HL-60 (cell line): ENCODE measurements at regions not wholly inside any gene's neighbourhood (a gene's known extent, or its start where the extent isn't known, plus 50 kb on each side); places are given as distances from the start of the nearest gene placed in this dataset.
"Not testable (repeated sequence)": the region's sequence is repeated elsewhere in the genome, so short reads cannot be mapped to it uniquely, and the experiment has no call there.

ENCODE experiments used
- DNase-seq, 2 experiments: peaks; one replicate each; pipeline ENCODE4 v3.0.0-alpha.2; 2010 to 2020; ENCODE audit warnings: low read depth in 1 of 2, low spot score in 1 of 2
- H3K27ac ChIP-seq: fragments of 250-450 bp; sonication (Bioruptor Pico); replicated peaks from 2 replicates; pipeline ENCODE4 v1.5.1; 2020; ENCODE audit warnings: mild to moderate bottlenecking, moderate library complexity
- H3K27me3 ChIP-seq: fragments of 250-450 bp; sonication (Bioruptor Pico); 2 replicates; pipeline ENCODE4 v1.5.1; 2021; ENCODE audit warnings: mild to moderate bottlenecking, moderate library complexity; ENCODE audit not compliant: insufficient read depth, poor library complexity, severe bottlenecking
- H3K4me3 ChIP-seq: replicated peaks from 2 replicates; pipeline ENCODE4 v1.5.1; 2011; ENCODE audit warnings: mild to moderate bottlenecking, control low read depth, low read length; ENCODE audit not compliant: insufficient read depth
- GABPA ChIP-seq: IDR thresholded peaks from 2 replicates; pipeline ENCODE4 v1.6.1; 2012; ENCODE audit warnings: low read depth
- POLR2AphosphoS5 ChIP-seq: IDR thresholded peaks from 2 replicates; pipeline ENCODE4 v1.6.1; 2012; ENCODE audit warnings: low read depth
- SPI1 ChIP-seq: IDR thresholded peaks from 2 replicates; pipeline ENCODE4 v1.6.1; 2012; ENCODE audit warnings: low read depth, mild to moderate bottlenecking, borderline replicate concordance
- TF ChIP-seq, protein P1 (sequence below): IDR thresholded peaks from 2 replicates; pipeline ENCODE4 v1.6.1; 2012; ENCODE audit warnings: low read depth; ENCODE audit not compliant: insufficient replicate concordance
- TF ChIP-seq, protein P2 (sequence below): IDR thresholded peaks from one replicate; pipeline ENCODE4 v1.5.1; 2011; ENCODE audit warnings: low read length, control low read depth, inconsistent platforms; ENCODE audit not compliant: insufficient read depth

DNA sequence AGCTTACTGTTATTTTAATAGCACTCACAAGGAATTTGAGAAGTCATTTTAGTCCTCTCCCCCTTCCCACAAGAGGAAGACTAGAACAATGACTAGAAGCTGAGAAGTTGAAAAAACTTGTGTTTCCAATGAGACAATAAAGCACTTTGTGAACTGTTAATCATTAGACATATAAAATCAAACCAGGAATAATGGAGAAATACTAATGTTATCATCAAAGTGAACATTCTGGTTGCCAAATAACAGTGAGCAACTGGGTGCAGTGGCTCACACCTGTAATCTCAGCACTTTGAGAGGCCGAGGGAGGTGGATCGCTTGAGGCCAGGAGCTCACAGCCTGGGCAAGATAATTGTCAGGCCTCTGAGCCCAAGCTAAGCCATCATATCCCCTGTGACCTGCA lies 54.0 kb upstream of the RASAL2 start:
- TF ChIP-seq GABPA: no peak
- TF ChIP-seq, protein P1, sequence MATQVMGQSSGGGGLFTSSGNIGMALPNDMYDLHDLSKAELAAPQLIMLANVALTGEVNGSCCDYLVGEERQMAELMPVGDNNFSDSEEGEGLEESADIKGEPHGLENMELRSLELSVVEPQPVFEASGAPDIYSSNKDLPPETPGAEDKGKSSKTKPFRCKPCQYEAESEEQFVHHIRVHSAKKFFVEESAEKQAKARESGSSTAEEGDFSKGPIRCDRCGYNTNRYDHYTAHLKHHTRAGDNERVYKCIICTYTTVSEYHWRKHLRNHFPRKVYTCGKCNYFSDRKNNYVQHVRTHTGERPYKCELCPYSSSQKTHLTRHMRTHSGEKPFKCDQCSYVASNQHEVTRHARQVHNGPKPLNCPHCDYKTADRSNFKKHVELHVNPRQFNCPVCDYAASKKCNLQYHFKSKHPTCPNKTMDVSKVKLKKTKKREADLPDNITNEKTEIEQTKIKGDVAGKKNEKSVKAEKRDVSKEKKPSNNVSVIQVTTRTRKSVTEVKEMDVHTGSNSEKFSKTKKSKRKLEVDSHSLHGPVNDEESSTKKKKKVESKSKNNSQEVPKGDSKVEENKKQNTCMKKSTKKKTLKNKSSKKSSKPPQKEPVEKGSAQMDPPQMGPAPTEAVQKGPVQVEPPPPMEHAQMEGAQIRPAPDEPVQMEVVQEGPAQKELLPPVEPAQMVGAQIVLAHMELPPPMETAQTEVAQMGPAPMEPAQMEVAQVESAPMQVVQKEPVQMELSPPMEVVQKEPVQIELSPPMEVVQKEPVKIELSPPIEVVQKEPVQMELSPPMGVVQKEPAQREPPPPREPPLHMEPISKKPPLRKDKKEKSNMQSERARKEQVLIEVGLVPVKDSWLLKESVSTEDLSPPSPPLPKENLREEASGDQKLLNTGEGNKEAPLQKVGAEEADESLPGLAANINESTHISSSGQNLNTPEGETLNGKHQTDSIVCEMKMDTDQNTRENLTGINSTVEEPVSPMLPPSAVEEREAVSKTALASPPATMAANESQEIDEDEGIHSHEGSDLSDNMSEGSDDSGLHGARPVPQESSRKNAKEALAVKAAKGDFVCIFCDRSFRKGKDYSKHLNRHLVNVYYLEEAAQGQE: no peak
- TF ChIP-seq POLR2AphosphoS5: no peak
- no peak for TF ChIP-seq SPI1
- TF ChIP-seq, protein P2, sequence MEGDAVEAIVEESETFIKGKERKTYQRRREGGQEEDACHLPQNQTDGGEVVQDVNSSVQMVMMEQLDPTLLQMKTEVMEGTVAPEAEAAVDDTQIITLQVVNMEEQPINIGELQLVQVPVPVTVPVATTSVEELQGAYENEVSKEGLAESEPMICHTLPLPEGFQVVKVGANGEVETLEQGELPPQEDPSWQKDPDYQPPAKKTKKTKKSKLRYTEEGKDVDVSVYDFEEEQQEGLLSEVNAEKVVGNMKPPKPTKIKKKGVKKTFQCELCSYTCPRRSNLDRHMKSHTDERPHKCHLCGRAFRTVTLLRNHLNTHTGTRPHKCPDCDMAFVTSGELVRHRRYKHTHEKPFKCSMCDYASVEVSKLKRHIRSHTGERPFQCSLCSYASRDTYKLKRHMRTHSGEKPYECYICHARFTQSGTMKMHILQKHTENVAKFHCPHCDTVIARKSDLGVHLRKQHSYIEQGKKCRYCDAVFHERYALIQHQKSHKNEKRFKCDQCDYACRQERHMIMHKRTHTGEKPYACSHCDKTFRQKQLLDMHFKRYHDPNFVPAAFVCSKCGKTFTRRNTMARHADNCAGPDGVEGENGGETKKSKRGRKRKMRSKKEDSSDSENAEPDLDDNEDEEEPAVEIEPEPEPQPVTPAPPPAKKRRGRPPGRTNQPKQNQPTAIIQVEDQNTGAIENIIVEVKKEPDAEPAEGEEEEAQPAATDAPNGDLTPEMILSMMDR: no peak
- DNase-seq: no peak
- Histone ChIP-seq H3K27ac (no peak overlapping the region), H3K4me3 (no peak overlapping the region), H3K27me3 (no peaks in the 10 kb centered on the region)

DNA sequence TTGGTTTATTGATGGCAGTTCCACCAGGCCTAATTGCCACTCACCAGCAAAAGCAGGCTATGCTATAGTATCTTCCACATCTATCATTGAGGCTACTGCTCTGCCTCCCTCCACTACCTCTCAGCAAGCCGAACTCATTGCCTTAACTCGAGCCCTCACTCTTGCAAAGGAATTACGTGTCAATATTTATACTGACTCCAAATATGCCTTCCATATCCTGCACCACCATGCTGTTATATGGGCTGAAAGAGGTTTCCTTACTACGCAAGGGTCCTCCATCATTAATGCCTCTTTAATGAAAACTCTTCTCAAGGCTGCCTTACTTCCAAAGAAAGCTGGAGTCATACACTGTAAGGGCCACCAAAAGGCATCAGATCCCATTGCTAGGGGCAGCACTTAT lies 50.0 kb upstream of the RASAL2 start:
- DNase-seq, H3K27ac ChIP-seq, H3K4me3 ChIP-seq, H3K27me3 ChIP-seq: not testable (repeated sequence)
